Transverse colon (tissue), 3 donors: ENCODE measurements at regions not wholly inside any gene's neighbourhood (a gene's known extent, or its start where the extent isn't known, plus 50 kb on each side); places are given as distances from the start of the nearest gene placed in this dataset.

Source experiments
- POLR2A ChIP-seq: fragments of 450-650 bp; IDR thresholded peaks from one replicate; pipeline ENCODE4 v1.6.1; 2016; ENCODE audit warnings: antibody characterized with exemption, mild to moderate bottlenecking, moderate library complexity
- POLR2AphosphoS5 ChIP-seq, 3 donors: sonication (generic); formaldehyde crosslinking; IDR thresholded peaks; one replicate each; pipeline ENCODE4 v1.6.1; 2016; ENCODE audit warnings: antibody characterized with exemption in 3 of 3

- TF ChIP-seq POLR2A (no peak), POLR2AphosphoS5 (IDR thresholded peaks at IDR 0.05) (no peak)
Measured at GRCh38 chr10:128512767-128513166, 386.5 kb upstream of the MKI67 start.
